HEK293 (cell line): ENCODE measurements at regions not wholly inside any gene's neighbourhood (a gene's known extent, or its start where the extent isn't known, plus 50 kb on each side); places are given as distances from the start of the nearest gene placed in this dataset.

Source experiments
- CTCF ChIA-PET: fragments of 350-600 bp; formaldehyde crosslinking; extraction: SDS; loops from one replicate; lab custom pipeline; 2021; ENCODE audit warnings: antibody characterized with exemption; lab: Yijun Ruan, JAX
- POLR2A ChIA-PET: fragments of 300-600 bp; formaldehyde crosslinking; extraction: SDS; loops from one replicate; lab custom pipeline; 2020; ENCODE audit warnings: antibody characterized with exemption, inconsistent platforms; lab: Yijun Ruan, JAX
- H3K27ac ChIP-seq: fragments of 200-500 bp; sonication (Bioruptor generic); 2 replicates; pipeline ENCODE4 v1.5.1; 2014; ENCODE audit warnings: low read depth, low read length, control low read depth, inconsistent platforms; ENCODE audit errors: extremely low read depth
- H3K36me3 ChIP-seq, 2 experiments: fragments of 200-500 bp in 1 of 2; sonication (Bioruptor generic) in 1 of 2; 1 replicate in 1 of 2; 2 replicates in 1 of 2; pipeline ENCODE4 v1.5.1; 2014 to 2017; ENCODE audit warnings: inconsistent platforms in 2 of 2, low read length in 2 of 2; ENCODE audit not compliant: control insufficient read depth in 2 of 2, insufficient read depth in 1 of 2
- H3K4me1 ChIP-seq: fragments of 200-500 bp; sonication (Bioruptor generic); 2 replicates; pipeline ENCODE4 v1.5.1; 2014; ENCODE audit warnings: mild to moderate bottlenecking, low read length, inconsistent platforms; ENCODE audit not compliant: control insufficient read depth, insufficient read depth
- H3K4me3 ChIP-seq: 2 replicates; pipeline ENCODE4 v1.5.1; 2011; ENCODE audit warnings: low read depth, mild to moderate bottlenecking, control low read depth, low read length, moderate library complexity
- H3K9me3 ChIP-seq: fragments of 200-500 bp; sonication (Bioruptor generic); 2 replicates; pipeline ENCODE4 v1.5.1; 2014; ENCODE audit warnings: low read depth, low read length, inconsistent platforms; ENCODE audit not compliant: control insufficient read depth, insufficient read depth
- GLI2 ChIP-seq: fragments of 450-650 bp; formaldehyde crosslinking; IDR thresholded peaks from 2 replicates; pipeline ENCODE4; 2017; ENCODE audit warnings: missing biosample characterization, missing genetic modification characterization, low read depth, borderline replicate concordance
- GLI4 ChIP-seq: fragments of 450-650 bp; formaldehyde crosslinking; IDR thresholded peaks from 2 replicates; pipeline ENCODE4 v1.5.1; 2016; ENCODE audit warnings: missing biosample characterization, missing genetic modification characterization
- KLF10 ChIP-seq: fragments of 450-650 bp; IDR thresholded peaks from 2 replicates; pipeline ENCODE4 v1.5.1; 2018; ENCODE audit warnings: missing biosample characterization, mild to moderate bottlenecking, missing genetic modification characterization
- KLF16 ChIP-seq: fragments of 450-650 bp; formaldehyde crosslinking; IDR thresholded peaks from 2 replicates; pipeline ENCODE4 v1.5.1; 2017; ENCODE audit warnings: missing biosample characterization, missing genetic modification characterization
- KLF7 ChIP-seq: fragments of 450-650 bp; formaldehyde crosslinking; IDR thresholded peaks from 2 replicates; pipeline ENCODE4 v1.5.1; 2016; ENCODE audit warnings: missing biosample characterization, missing genetic modification characterization, borderline replicate concordance
- MEIS1 ChIP-seq: sonication (generic); formaldehyde crosslinking; IDR thresholded peaks from 2 replicates; pipeline ENCODE4 v1.8.1; 2022; ENCODE audit warnings: missing genetic modification reagents, mild to moderate bottlenecking, borderline replicate concordance
- REPIN1 ChIP-seq: fragments of 450-650 bp; formaldehyde crosslinking; IDR thresholded peaks from 2 replicates; pipeline ENCODE4 v1.5.1; 2017; ENCODE audit warnings: missing biosample characterization, missing genetic modification characterization, low read depth
- YY2 ChIP-seq: fragments of 450-650 bp; formaldehyde crosslinking; IDR thresholded peaks from 2 replicates; pipeline ENCODE4 v1.5.1; 2016; ENCODE audit warnings: missing biosample characterization, missing genetic modification characterization
- ZBTB7A ChIP-seq: fragments of 450-650 bp; formaldehyde crosslinking; IDR thresholded peaks from 2 replicates; pipeline ENCODE4 v1.5.1; 2016; ENCODE audit warnings: low read depth, missing biosample characterization, missing genetic modification characterization
- ZEB2 ChIP-seq: fragments of 450-650 bp; formaldehyde crosslinking; IDR thresholded peaks from 2 replicates; pipeline ENCODE4 v1.5.1; 2016; ENCODE audit warnings: missing biosample characterization, missing genetic modification characterization
- ZNF202 ChIP-seq: fragments of 450-650 bp; formaldehyde crosslinking; IDR thresholded peaks from 2 replicates; pipeline ENCODE4 v1.5.1; 2016; ENCODE audit warnings: missing biosample characterization, missing genetic modification characterization, borderline replicate concordance
- ZNF221 ChIP-seq: fragments of 450-650 bp; formaldehyde crosslinking; IDR thresholded peaks from 2 replicates; pipeline ENCODE4 v1.5.1; 2017; ENCODE audit warnings: missing biosample characterization, missing genetic modification characterization, borderline replicate concordance
- ZNF223 ChIP-seq: fragments of 450-650 bp; formaldehyde crosslinking; IDR thresholded peaks from 2 replicates; pipeline ENCODE4 v1.5.1; 2016; ENCODE audit warnings: missing biosample characterization, missing genetic modification characterization
- ZNF239 ChIP-seq: fragments of 450-650 bp; formaldehyde crosslinking; IDR thresholded peaks from 2 replicates; pipeline ENCODE4 v1.5.1; 2016; ENCODE audit warnings: missing biosample characterization, missing genetic modification characterization
- ZNF274 ChIP-seq, 2 experiments: fragments of 200-500 bp in 1 of 2; fragments of 450-650 bp in 1 of 2; sonication (Bioruptor generic) in 1 of 2; formaldehyde crosslinking in 1 of 2; IDR thresholded peaks; 2 replicates each; pipeline versions ENCODE4 v1.5.1 to v1.6.1; 2014 to 2016; ENCODE audit warnings: borderline replicate concordance in 1 of 2, inconsistent platforms in 1 of 2, low read length in 1 of 2, missing biosample characterization in 1 of 2, missing genetic modification characterization in 1 of 2
- ZNF311 ChIP-seq: fragments of 450-650 bp; formaldehyde crosslinking; IDR thresholded peaks from 2 replicates; pipeline ENCODE4 v1.5.1; 2017; ENCODE audit warnings: missing biosample characterization, missing genetic modification characterization, borderline replicate concordance
- ZNF354C ChIP-seq: fragments of 450-650 bp; formaldehyde crosslinking; IDR thresholded peaks from 2 replicates; pipeline ENCODE4 v1.5.1; 2016; ENCODE audit warnings: missing biosample characterization, missing genetic modification characterization, low read depth, borderline replicate concordance
- ZNF416 ChIP-seq: fragments of 450-650 bp; formaldehyde crosslinking; IDR thresholded peaks from 2 replicates; pipeline ENCODE4 v1.5.1; 2016; ENCODE audit warnings: missing biosample characterization, missing genetic modification characterization
- ZNF423 ChIP-seq: fragments of 450-650 bp; formaldehyde crosslinking; IDR thresholded peaks from 2 replicates; pipeline ENCODE4 v1.5.1; 2016; ENCODE audit warnings: missing biosample characterization, missing genetic modification characterization
- ZNF510 ChIP-seq: fragments of 450-650 bp; formaldehyde crosslinking; IDR thresholded peaks from 2 replicates; pipeline ENCODE4 v1.5.1; 2018; ENCODE audit warnings: mild to moderate bottlenecking, missing genetic modification characterization, missing biosample characterization; ENCODE audit not compliant: insufficient replicate concordance
- ZNF521 ChIP-seq: fragments of 450-650 bp; formaldehyde crosslinking; IDR thresholded peaks from 2 replicates; pipeline ENCODE4 v1.5.1; 2017; ENCODE audit warnings: missing biosample characterization, mild to moderate bottlenecking, missing genetic modification characterization
- TF ChIP-seq, protein P1 (sequence below): fragments of 450-650 bp; formaldehyde crosslinking; IDR thresholded peaks from 2 replicates; pipeline ENCODE4 v1.5.1; 2016; ENCODE audit warnings: missing biosample characterization, missing genetic modification characterization
- TF ChIP-seq, protein P2 (sequence below): sonication (generic); formaldehyde crosslinking; IDR thresholded peaks from 2 replicates; pipeline ENCODE4 v1.8.1; 2022; ENCODE audit warnings: mild to moderate bottlenecking, moderate library complexity, missing genetic modification reagents
- TF ChIP-seq, protein P3 (sequence below): fragments of 450-650 bp; formaldehyde crosslinking; IDR thresholded peaks from 2 replicates; pipeline ENCODE4 v1.5.1; 2017; ENCODE audit warnings: missing biosample characterization, missing genetic modification characterization
- TF ChIP-seq, protein P4 (sequence below): fragments of 450-650 bp; formaldehyde crosslinking; IDR thresholded peaks from 2 replicates; pipeline ENCODE4 v1.5.1; 2016; ENCODE audit warnings: missing biosample characterization, missing genetic modification characterization, low read depth
- TF ChIP-seq, protein P5 (sequence below): fragments of 450-650 bp; formaldehyde crosslinking; IDR thresholded peaks from 2 replicates; pipeline ENCODE4 v1.5.1; 2016; ENCODE audit warnings: missing biosample characterization, missing genetic modification characterization, borderline replicate concordance
- TF ChIP-seq, protein P6 (sequence below): fragments of 450-650 bp; formaldehyde crosslinking; IDR thresholded peaks from 2 replicates; pipeline ENCODE4 v1.5.1; 2016; ENCODE audit warnings: missing biosample characterization, missing genetic modification characterization

DNA sequence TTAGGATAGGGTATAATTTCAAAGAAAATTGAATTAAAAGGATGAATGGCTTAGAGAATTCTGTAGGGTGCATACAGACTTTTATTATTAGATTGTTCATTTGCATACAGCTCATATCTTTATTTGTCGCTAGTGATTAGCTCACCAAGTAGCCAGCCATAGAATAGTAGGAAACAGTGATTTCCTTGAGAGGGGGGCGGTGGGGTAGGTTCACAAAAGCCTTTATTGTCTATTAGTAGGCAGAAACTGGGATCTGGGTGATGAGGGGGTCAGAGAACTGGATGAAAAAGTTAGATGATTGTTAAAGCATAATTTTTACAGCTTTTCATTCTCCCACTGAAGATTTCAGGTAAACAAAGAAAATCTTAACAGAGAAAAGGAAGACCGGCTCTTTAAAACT is 77.6 kb upstream of the RAP2B start:
- POLR2A ChIA-PET: interaction anchor here (2.2 kb wide), 1 partner anchor 76 kb away, joined by 6 read pairs; no protein-coding TSS in a partner anchor
- CTCF ChIA-PET: no interaction called here

DNA sequence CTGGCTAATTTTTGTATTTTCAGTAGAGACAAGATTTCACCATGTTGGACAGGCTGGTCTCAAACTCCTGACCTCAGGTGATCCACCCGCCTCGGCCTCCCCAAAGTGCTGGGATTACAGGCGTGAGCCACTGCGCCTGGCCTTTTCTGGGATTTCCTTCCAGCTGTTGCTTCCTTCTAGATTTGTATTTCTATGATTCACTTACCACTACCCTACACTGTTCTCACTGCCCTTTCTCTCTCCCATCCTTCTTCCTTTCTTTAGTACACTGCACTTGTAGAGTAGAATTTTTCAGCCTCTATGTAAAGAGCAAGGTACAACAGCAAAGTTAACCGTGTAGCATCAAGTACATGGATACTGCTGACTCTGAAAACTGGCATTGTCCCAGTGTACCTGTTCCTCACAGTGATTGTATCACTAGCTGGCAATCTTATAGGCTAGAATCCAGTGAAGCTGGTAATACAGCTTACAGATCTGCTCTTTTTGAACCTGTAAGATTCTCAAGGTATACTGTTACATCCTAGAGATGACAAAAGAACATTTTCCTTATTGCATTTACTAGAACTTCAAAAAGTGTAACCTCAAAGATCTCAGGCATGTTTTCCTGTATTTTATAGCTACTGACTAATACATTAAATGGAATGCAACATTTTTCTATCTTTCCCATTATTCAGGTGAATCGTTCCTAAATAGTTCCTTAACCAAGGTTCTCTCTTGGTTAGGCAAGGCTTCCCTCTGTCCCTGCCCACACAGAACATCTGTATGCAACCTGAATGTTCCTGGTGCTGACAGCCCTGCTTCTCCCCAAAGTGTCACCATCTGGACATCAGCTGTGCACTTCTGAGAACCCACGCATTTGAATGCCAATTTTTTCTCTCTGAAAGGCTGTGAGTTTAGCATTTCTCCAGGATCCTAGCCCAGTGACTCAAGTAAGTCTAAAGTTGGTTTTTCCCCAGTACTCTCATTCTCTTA is 74.1 kb upstream of the RAP2B start:
- ChIA-PET POLR2A (no interaction called here), CTCF (interaction anchor here (1.4 kb wide), 1 partner anchor 73 kb away, joined by 4 read pairs; no protein-coding TSS in a partner anchor)

More for the DNA sequence above, 77.6 kb upstream of the RAP2B start:
- TF ChIP-seq GLI2 (tag by site-specific recombination): no peak
- no peak for TF ChIP-seq ZNF423 (tag by site-specific recombination)
- TF ChIP-seq ZNF354C: no peak
- TF ChIP-seq, protein P1, sequence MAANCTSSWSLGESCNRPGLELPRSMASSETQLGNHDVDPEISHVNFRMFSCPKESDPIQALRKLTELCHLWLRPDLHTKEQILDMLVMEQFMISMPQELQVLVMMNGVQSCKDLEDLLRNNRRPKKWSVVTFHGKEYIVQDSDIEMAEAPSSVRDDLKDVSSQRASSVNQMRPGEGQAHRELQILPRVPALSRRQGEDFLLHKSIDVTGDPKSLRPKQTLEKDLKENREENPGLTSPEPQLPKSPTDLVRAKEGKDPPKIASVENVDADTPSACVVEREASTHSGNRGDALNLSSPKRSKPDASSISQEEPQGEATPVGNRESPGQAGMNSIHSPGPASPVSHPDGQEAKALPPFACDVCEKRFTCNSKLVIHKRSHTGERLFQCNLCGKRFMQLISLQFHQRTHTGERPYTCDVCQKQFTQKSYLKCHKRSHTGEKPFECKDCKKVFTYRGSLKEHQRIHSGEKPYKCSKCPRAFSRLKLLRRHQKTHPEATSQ (tag by site-specific recombination): no peak
- no peak for TF ChIP-seq ZEB2 (tag by site-specific recombination)
- no peak for TF ChIP-seq MEIS1 (CRISPR knock-in tag)
- no peak for TF ChIP-seq ZNF311
- TF ChIP-seq KLF10 (tag by site-specific recombination): no peak
- TF ChIP-seq, protein P2, sequence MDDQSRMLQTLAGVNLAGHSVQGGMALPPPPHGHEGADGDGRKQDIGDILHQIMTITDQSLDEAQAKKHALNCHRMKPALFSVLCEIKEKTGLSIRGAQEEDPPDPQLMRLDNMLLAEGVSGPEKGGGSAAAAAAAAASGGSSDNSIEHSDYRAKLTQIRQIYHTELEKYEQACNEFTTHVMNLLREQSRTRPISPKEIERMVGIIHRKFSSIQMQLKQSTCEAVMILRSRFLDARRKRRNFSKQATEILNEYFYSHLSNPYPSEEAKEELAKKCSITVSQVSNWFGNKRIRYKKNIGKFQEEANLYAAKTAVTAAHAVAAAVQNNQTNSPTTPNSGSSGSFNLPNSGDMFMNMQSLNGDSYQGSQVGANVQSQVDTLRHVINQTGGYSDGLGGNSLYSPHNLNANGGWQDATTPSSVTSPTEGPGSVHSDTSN (CRISPR knock-in tag): no peak
- TF ChIP-seq ZNF239 (tag by site-specific recombination): no peak
- TF ChIP-seq ZNF223 (tag by site-specific recombination): no peak
- TF ChIP-seq ZNF221 (tag by site-specific recombination): no peak
- no peak for TF ChIP-seq KLF7 (tag by site-specific recombination)
- TF ChIP-seq REPIN1 (tag by site-specific recombination): no peak
- TF ChIP-seq, protein P3, sequence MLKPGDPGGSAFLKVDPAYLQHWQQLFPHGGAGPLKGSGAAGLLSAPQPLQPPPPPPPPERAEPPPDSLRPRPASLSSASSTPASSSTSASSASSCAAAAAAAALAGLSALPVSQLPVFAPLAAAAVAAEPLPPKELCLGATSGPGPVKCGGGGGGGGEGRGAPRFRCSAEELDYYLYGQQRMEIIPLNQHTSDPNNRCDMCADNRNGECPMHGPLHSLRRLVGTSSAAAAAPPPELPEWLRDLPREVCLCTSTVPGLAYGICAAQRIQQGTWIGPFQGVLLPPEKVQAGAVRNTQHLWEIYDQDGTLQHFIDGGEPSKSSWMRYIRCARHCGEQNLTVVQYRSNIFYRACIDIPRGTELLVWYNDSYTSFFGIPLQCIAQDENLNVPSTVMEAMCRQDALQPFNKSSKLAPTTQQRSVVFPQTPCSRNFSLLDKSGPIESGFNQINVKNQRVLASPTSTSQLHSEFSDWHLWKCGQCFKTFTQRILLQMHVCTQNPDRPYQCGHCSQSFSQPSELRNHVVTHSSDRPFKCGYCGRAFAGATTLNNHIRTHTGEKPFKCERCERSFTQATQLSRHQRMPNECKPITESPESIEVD (tag by site-specific recombination): no peak
- TF ChIP-seq ZNF510 (tag by site-specific recombination): no peak
- TF ChIP-seq, protein P4, sequence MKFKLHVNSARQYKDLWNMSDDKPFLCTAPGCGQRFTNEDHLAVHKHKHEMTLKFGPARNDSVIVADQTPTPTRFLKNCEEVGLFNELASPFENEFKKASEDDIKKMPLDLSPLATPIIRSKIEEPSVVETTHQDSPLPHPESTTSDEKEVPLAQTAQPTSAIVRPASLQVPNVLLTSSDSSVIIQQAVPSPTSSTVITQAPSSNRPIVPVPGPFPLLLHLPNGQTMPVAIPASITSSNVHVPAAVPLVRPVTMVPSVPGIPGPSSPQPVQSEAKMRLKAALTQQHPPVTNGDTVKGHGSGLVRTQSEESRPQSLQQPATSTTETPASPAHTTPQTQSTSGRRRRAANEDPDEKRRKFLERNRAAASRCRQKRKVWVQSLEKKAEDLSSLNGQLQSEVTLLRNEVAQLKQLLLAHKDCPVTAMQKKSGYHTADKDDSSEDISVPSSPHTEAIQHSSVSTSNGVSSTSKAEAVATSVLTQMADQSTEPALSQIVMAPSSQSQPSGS (tag by site-specific recombination): no peak
- TF ChIP-seq, all 188 proteins: peak for 0
- Histone ChIP-seq H3K36me3 (no peaks in the 10 kb centered on the region), H3K9me3 (no peaks in the 10 kb centered on the region), H3K27ac (no peak overlapping the region), H3K4me1 (no peaks in the 10 kb centered on the region), H3K4me3 (no peak overlapping the region)

More for the DNA sequence above, 74.1 kb upstream of the RAP2B start:
- TF ChIP-seq KLF16 (tag by site-specific recombination): no peak
- TF ChIP-seq YY2 (tag by site-specific recombination): no peak
- TF ChIP-seq, protein P5, sequence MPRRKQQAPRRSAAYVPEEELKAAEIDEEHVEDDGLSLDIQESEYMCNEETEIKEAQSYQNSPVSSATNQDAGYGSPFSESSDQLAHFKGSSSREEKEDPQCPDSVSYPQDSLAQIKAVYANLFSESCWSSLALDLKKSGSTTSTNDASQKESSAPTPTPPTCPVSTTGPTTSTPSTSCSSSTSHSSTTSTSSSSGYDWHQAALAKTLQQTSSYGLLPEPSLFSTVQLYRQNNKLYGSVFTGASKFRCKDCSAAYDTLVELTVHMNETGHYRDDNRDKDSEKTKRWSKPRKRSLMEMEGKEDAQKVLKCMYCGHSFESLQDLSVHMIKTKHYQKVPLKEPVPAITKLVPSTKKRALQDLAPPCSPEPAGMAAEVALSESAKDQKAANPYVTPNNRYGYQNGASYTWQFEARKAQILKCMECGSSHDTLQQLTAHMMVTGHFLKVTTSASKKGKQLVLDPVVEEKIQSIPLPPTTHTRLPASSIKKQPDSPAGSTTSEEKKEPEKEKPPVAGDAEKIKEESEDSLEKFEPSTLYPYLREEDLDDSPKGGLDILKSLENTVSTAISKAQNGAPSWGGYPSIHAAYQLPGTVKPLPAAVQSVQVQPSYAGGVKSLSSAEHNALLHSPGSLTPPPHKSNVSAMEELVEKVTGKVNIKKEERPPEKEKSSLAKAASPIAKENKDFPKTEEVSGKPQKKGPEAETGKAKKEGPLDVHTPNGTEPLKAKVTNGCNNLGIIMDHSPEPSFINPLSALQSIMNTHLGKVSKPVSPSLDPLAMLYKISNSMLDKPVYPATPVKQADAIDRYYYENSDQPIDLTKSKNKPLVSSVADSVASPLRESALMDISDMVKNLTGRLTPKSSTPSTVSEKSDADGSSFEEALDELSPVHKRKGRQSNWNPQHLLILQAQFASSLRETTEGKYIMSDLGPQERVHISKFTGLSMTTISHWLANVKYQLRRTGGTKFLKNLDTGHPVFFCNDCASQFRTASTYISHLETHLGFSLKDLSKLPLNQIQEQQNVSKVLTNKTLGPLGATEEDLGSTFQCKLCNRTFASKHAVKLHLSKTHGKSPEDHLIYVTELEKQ (tag by site-specific recombination): no peak
- TF ChIP-seq ZNF416 (tag by site-specific recombination): no peak
- TF ChIP-seq, protein P6, sequence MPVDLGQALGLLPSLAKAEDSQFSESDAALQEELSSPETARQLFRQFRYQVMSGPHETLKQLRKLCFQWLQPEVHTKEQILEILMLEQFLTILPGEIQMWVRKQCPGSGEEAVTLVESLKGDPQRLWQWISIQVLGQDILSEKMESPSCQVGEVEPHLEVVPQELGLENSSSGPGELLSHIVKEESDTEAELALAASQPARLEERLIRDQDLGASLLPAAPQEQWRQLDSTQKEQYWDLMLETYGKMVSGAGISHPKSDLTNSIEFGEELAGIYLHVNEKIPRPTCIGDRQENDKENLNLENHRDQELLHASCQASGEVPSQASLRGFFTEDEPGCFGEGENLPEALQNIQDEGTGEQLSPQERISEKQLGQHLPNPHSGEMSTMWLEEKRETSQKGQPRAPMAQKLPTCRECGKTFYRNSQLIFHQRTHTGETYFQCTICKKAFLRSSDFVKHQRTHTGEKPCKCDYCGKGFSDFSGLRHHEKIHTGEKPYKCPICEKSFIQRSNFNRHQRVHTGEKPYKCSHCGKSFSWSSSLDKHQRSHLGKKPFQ: no peak
- no peak for TF ChIP-seq ZBTB7A (tag by site-specific recombination)
- TF ChIP-seq GLI4: no peak
- no peak for TF ChIP-seq ZNF274 (IDR thresholded peaks at IDR 0.05; ENCODE audit: low read length)
- TF ChIP-seq ZNF274 (tag by site-specific recombination; IDR thresholded peaks at IDR 0.05; ENCODE audit: borderline replicate concordance): no peak
- TF ChIP-seq ZNF521 (tag by site-specific recombination): no peak
- TF ChIP-seq ZNF202: no peak
- Histone ChIP-seq H3K9me3 (no peaks in the 10 kb centered on the region), H3K36me3 (no peaks in the 10 kb centered on the region), H3K4me1 (no peaks in the 10 kb centered on the region), H3K4me3 (no peak overlapping the region), H3K27ac (no peak overlapping the region)
